ENCODE measurements at regions not wholly inside any gene's neighbourhood (a gene's known extent, or its start where the extent isn't known, plus 50 kb on each side); places are given as distances from the start of the nearest gene placed in this dataset.

DNA sequence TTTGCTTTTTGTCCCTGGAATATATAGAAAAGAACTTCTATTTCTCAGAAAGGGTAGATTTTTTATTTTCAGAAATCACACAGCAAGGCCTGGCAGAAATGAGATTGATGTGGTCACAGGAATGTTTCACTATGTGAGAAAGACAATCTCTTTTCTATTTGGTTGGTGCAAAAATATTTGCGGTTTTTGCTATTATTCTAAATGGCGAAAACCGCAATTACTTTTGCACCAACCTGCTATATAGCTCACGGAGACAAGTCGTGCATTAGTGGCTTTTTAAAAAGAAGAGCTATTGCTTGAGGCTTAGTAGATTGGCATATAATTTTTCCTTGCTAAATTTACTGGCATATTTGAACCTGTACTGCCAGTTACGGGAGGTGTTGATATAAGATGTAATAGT, 100.4 kb downstream of the ITM2A start:
- Mint-ChIP-seq H3K9me3 (no peaks in the 10 kb centered on the region), H3K4me3 (no peak overlapping the region), H3K36me3 (no peaks in the 10 kb centered on the region), H3K27me3 (ENCODE audit: insufficient read depth, low read depth) (peaks cover 2% of the 10 kb centered on the region), H3K4me1 (no peaks in the 10 kb centered on the region), H3K27ac (no peak overlapping the region)
- Histone ChIP-seq H3K4me3 (no peak overlapping the region), H3K9ac (no peak overlapping the region), H3F3A (ENCODE audit: low read depth) (no peaks in the 10 kb centered on the region), H3K4me2 (no peak overlapping the region), H3K79me2 (ENCODE audit: low read depth) (no peaks in the 10 kb centered on the region), H3K4me1 (no peaks in the 10 kb centered on the region), H2AFZ (replicated peaks) (no peak overlapping the region), H4K20me1 (ENCODE audit: low read depth) (no peaks in the 10 kb centered on the region), H3K27me3 (no peaks in the 10 kb centered on the region), H3K9me3 (ENCODE audit: low read depth) (no peaks in the 10 kb centered on the region), H3K27ac (no peak overlapping the region), H3K36me3 (no peaks in the 10 kb centered on the region)
- no peak for DNase-seq (ENCODE audit: low spot score)
- no peak for TF ChIP-seq EZH2 (IDR thresholded peaks at IDR 0.05)
- TF ChIP-seq EZH2phosphoT487 (IDR thresholded peaks at IDR 0.05): no peak
- TF ChIP-seq, protein P1, sequence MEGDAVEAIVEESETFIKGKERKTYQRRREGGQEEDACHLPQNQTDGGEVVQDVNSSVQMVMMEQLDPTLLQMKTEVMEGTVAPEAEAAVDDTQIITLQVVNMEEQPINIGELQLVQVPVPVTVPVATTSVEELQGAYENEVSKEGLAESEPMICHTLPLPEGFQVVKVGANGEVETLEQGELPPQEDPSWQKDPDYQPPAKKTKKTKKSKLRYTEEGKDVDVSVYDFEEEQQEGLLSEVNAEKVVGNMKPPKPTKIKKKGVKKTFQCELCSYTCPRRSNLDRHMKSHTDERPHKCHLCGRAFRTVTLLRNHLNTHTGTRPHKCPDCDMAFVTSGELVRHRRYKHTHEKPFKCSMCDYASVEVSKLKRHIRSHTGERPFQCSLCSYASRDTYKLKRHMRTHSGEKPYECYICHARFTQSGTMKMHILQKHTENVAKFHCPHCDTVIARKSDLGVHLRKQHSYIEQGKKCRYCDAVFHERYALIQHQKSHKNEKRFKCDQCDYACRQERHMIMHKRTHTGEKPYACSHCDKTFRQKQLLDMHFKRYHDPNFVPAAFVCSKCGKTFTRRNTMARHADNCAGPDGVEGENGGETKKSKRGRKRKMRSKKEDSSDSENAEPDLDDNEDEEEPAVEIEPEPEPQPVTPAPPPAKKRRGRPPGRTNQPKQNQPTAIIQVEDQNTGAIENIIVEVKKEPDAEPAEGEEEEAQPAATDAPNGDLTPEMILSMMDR (IDR thresholded peaks at IDR 0.05): no peak

DNA sequence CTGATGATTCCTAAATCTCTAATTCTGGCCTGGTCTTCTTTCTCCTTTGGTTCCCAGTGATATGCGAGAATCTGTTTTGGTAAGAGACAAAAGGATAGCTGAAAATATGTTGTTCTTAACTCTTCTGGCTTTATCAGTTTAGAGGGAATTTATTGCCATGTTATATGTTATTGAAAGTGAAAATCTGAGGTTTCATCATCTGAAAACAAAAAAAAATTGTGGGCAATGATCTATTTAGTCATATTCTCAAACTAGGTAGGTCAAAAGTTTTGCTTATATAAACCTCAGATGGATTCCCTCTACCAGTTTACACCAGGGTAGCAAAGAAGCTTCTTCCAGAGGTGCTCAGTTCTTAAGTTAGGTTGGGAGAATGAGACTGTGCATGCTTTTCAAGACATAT, 103.6 kb downstream of the ITM2A start:
- Histone ChIP-seq H2AFZ (replicated peaks) (no peak overlapping the region), H3K4me2 (no peak overlapping the region), H3K79me2 (ENCODE audit: low read depth) (no peaks in the 10 kb centered on the region), H3K4me1 (no peaks in the 10 kb centered on the region), H3K27ac (no peak overlapping the region), H4K20me1 (ENCODE audit: low read depth) (no peaks in the 10 kb centered on the region), H3K9me3 (ENCODE audit: low read depth) (no peaks in the 10 kb centered on the region), H3F3A (ENCODE audit: low read depth) (no peaks in the 10 kb centered on the region), H3K4me3 (no peak overlapping the region), H3K9ac (no peak overlapping the region), H3K36me3 (no peaks in the 10 kb centered on the region), H3K27me3 (no peaks in the 10 kb centered on the region)
- Mint-ChIP-seq H3K27ac (no peak overlapping the region), H3K4me1 (no peaks in the 10 kb centered on the region), H3K27me3 (ENCODE audit: insufficient read depth, low read depth) (peaks cover 2% of the 10 kb centered on the region), H3K36me3 (no peaks in the 10 kb centered on the region), H3K9me3 (no peaks in the 10 kb centered on the region), H3K4me3 (no peak overlapping the region)
- TF ChIP-seq, protein P1 (IDR thresholded peaks at IDR 0.05): no peak
- TF ChIP-seq EZH2 (IDR thresholded peaks at IDR 0.05) (no peak), EZH2phosphoT487 (IDR thresholded peaks at IDR 0.05) (no peak)
- DNase-seq (ENCODE audit: low spot score): no peak

GRCh38 chrX:79259073-79259689, 108.0 kb downstream of the ITM2A start:
- Histone ChIP-seq H3K9me3 (ENCODE audit: low read depth) (no peaks in the 10 kb centered on the region), H3K79me2 (ENCODE audit: low read depth) (no peaks in the 10 kb centered on the region), H3K4me1 (no peaks in the 10 kb centered on the region), H3K36me3 (no peaks in the 10 kb centered on the region), H3K27me3 (no peaks in the 10 kb centered on the region), H2AFZ (replicated peaks) (no peak overlapping the region), H3F3A (ENCODE audit: low read depth) (no peaks in the 10 kb centered on the region), H3K4me2 (no peak overlapping the region), H3K27ac (no peak overlapping the region), H4K20me1 (ENCODE audit: low read depth) (no peaks in the 10 kb centered on the region), H3K9ac (no peak overlapping the region), H3K4me3 (no peak overlapping the region)
- Mint-ChIP-seq H3K27me3 (ENCODE audit: insufficient read depth, low read depth) (peaks cover 2% of the 10 kb centered on the region), H3K4me3 (no peak overlapping the region), H3K9me3 (peaks cover 2% of the 10 kb centered on the region), H3K4me1 (no peaks in the 10 kb centered on the region), H3K27ac (no peak overlapping the region), H3K36me3 (no peaks in the 10 kb centered on the region)
- no peak for DNase-seq (ENCODE audit: low spot score)
- TF ChIP-seq EZH2phosphoT487 (IDR thresholded peaks at IDR 0.05): no peak
- no peak for TF ChIP-seq EZH2 (IDR thresholded peaks at IDR 0.05)
- TF ChIP-seq, protein P1 (IDR thresholded peaks at IDR 0.05): no peak
